HG03060 (cell line): ENCODE measurements at regions not wholly inside any gene's neighbourhood (a gene's known extent, or its start where the extent isn't known, plus 50 kb on each side); places are given as distances from the start of the nearest gene placed in this dataset.
"Not testable (repeated sequence)": the region's sequence is repeated elsewhere in the genome, so short reads cannot be mapped to it uniquely, and the experiment has no call there.

ENCODE experiments used
- ATAC-seq: cut with Tn5 transposase; IDR thresholded peaks from one replicate; pipeline ENCODE4 v1.9.1; 2021; ENCODE audit warnings: low read depth, moderate number of reproducible peaks; ENCODE audit not compliant: unreplicated experiment

GRCh38 chr3:38966811-38967692, 84.7 kb downstream of the SCN11A start:
- no peak for ATAC-seq

- ATAC-seq = no peak
These were observed 87.1 kb downstream of the SCN11A start for GRCh38 chr3:38964646-38965045.

DNA sequence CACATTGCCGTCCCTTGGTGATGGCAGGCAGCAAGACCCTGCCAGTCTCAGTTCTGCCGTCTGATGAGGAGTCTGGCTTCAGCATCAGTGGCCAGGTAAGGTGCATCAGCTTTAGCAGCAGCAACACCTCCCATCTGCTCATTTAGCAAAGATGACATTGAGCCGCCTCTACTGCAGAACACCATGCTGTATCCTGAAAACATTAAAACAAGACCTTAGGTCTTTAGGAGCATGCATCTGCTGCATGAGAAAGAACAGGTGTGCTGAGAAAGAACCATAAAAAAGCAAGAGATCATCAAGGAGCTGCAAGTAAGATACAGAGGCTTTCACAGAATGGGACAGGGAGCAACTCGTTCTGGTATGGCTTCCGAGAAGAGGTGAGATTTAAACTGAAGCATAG, 87.5 kb downstream of the SCN11A start:
- ATAC-seq = no peak

GRCh38 chr3:38960953-38961622, 90.7 kb downstream of the SCN11A start:
- no peak for ATAC-seq

GRCh38 chr3:38960042-38960622, 91.6 kb downstream of the SCN11A start:
- ATAC-seq = no peak

- ATAC-seq = no peak
These were observed 93.6 kb downstream of the SCN11A start for GRCh38 chr3:38958026-38958720.

DNA sequence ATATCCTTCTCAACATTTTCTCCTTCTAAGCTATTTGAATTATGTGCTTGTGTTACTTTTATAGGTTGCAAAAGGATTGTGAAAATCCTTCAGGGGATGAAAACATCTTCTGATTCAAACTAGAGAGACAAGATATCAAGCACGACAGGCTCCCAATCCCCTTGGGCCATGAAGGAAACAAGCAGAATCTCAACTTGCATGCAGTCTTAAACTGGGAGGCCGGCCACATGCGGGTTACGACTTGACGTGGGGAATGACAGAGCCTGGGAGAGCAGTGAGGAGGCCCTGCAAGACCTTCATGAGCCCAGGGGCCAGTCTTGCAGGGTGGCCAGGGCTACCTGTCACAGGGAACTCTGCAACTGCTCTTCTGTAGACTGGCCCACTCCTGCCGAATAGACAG, 94.4 kb downstream of the SCN11A start:
- no peak for ATAC-seq

GRCh38 chr3:38952721-38953120, 99.0 kb downstream of the SCN11A start:
- ATAC-seq = no peak

GRCh38 chr3:38951167-38951566, 100.6 kb downstream of the SCN11A start:
- ATAC-seq = not testable (repeated sequence)

GRCh38 chr3:38950581-38950980, 101.2 kb downstream of the SCN11A start:
- no peak for ATAC-seq

- ATAC-seq = no peak
These were observed 101.8 kb downstream of the SCN11A start for GRCh38 chr3:38949994-38950393.

- no peak for ATAC-seq
These were observed 111.3 kb downstream of the SCN11A start for GRCh38 chr3:38940394-38940793.

DNA sequence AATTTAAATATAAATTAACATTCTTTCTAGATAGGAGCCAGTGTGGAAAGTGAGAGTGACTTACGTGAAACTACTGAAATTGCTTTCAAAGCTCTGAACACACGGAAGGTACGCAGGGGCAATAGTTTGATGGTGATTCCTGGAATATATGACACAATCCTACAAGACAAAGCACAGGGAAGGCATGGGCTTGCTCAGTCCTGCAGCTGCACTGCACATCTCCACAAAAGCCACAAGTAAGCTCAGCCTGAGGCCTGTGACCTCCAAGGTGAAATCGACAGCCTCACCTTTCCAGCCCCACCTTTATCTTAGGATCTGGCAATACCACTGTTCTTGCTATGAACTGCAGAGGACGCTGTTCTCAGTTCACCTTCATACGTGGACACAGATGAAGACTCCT, 109.3 kb upstream of the SCN10A start:
- ATAC-seq = no peak

- ATAC-seq = no peak
These were observed 100.7 kb upstream of the SCN10A start for GRCh38 chr3:38916706-38917105.

- ATAC-seq = no peak
These were observed 91.4 kb upstream of the SCN10A start for GRCh38 chr3:38907426-38907825.

DNA sequence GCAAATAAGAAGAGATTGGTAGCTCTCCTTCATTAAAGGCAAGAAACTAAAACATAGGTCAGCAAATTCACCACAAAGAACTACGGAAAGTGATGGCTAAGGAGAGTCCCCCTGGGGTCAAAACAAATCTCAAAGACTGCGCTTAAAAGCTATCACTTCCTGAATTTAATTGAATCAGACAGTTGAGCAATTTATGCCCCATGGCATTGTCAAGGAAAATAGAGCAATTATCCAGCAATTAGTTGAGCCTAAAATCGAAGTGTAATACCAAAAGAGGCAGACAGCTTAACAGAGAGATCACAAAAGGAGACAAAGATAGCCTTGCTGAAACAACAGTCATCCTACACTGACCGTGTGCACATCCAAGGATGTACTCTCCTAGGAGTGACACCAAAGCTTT, 74.4 kb upstream of the SCN10A start:
- no peak for ATAC-seq

- ATAC-seq = no peak
These were observed 62.6 kb upstream of the SCN10A start for GRCh38 chr3:38878646-38879045.
